ENCODE measurements at regions not wholly inside any gene's neighbourhood (a gene's known extent, or its start where the extent isn't known, plus 50 kb on each side); places are given as distances from the start of the nearest gene placed in this dataset.

DNA sequence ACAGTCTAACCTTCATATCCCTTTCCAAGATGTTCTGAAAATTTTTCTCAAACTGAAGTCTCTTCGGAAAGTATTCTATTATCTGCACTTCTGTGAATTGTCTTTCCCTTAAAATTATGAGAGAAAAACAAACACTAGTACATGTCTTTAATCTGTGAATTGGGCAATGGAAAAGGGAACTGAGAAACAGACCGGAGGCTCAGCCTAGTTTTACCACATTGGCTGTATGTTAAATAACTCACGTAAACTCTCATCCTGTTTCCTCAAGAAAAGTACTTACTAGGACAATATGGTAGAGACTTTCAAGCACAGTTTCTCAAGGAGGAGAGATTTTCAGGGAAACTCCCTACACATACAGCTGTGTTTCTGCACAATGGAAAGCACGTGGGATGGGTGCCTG lies 982.2 kb upstream of the SEMA6D start:
- no peak overlapping the region for H3K27ac ChIP-seq
- TF ChIP-seq CTCF (IDR thresholded peaks at IDR 0.05) = no peak
- no peak for DNase-seq (ENCODE audit: low spot score)
- H3K4me3 ChIP-seq = no peak overlapping the region

GRCh38 chr15:46751303-46751702 lies 966.0 kb upstream of the SEMA6D start:
- H3K27ac ChIP-seq = no peak overlapping the region
- TF ChIP-seq CTCF (IDR thresholded peaks at IDR 0.05) = no peak
- no peak for DNase-seq (ENCODE audit: low spot score)
- H3K4me3 ChIP-seq = no peak overlapping the region

- Histone ChIP-seq H3K27ac (no peak overlapping the region), H3K4me3 (no peak overlapping the region)
- DNase-seq (ENCODE audit: low spot score) = no peak
- no peak for TF ChIP-seq CTCF (IDR thresholded peaks at IDR 0.05)
These were observed 963.4 kb upstream of the SEMA6D start for GRCh38 chr15:46753946-46754345.

GRCh38 chr15:46763091-46763490 lies 954.2 kb upstream of the SEMA6D start:
- no peak for TF ChIP-seq CTCF (IDR thresholded peaks at IDR 0.05)

DNA sequence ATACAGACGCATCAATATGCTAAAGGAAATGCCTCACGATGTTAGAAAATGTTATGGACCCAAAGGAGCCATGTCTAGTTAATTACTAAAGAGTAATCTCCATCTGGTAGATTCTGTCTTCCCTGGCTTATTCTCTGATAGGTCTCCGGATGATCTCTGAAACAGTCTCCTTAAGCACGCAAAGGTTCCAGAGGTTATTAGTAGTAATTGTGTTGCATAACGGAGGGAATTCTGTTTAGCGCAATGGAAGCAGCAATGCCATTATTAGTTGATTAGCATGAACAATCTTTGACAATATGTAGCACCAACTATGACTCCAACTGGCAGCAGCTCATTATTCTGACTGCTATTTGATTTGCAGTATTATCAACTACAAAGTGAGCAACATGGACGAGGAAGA lies 952.5 kb upstream of the SEMA6D start:
- TF ChIP-seq CTCF (IDR thresholded peaks at IDR 0.05) = no peak
- DNase-seq (ENCODE audit: low spot score) = no peak
- Histone ChIP-seq H3K4me3 (no peak overlapping the region), H3K27ac (no peak overlapping the region)

More at GRCh38 chr15:46763091-46763490, 954.2 kb upstream of the SEMA6D start:
- H3K27ac ChIP-seq = no peak overlapping the region
- DNase-seq (ENCODE audit: low spot score) = no peak
- H3K4me3 ChIP-seq = no peak overlapping the region

DNA sequence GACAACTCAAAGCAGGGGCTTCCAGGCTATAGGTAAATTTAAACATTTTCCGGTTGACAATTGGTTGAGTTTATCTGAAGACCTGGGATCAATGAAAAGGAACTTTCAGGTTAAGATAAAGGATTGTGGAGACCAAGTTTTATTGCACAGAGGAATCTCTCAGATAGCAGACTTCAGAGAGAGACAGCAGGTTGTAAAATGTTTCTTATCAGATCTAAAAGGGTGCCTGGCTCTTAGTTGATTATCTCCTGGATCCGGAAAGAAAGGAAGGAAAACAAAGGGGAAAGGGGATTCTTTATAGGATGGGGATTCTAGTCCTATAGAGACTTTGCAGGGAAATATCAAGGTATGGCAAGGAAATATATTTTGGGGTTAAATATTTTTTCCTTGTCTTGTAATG lies 951.3 kb upstream of the SEMA6D start:
- no peak overlapping the region for H3K4me3 ChIP-seq
- TF ChIP-seq CTCF (IDR thresholded peaks at IDR 0.05) = no peak
- DNase-seq (ENCODE audit: low spot score) = no peak
- H3K27ac ChIP-seq = no peak overlapping the region

DNA sequence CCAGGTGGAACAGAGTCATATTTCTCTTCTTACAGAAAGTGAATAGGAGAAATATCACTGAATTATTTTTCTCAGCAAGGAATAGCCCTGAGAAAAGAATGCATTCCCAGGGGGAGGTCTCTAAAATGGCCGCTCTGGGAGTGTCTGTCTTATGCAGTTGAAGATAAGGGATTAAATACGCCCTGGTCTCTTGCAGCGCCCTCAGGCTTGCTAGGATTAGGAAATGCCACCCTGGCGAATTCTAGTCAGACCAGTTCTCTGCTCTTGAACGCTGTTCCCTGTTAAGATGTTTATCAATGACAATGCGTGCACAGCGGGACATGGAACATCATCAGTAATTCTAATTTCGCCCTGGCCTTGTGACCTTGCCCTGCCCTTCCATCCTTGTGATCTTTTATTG lies 949.0 kb upstream of the SEMA6D start:
- no peak overlapping the region for H3K27ac ChIP-seq
- no peak for TF ChIP-seq CTCF (IDR thresholded peaks at IDR 0.05)
- DNase-seq (ENCODE audit: low spot score) = no peak
- H3K4me3 ChIP-seq = no peak overlapping the region

Data from coronary artery (tissue), 2 donors.